SJCRH30 (cell line): ENCODE measurements at regions not wholly inside any gene's neighbourhood (a gene's known extent, or its start where the extent isn't known, plus 50 kb on each side); places are given as distances from the start of the nearest gene placed in this dataset.

Experiments
- DNase-seq, 2 experiments: peaks; one replicate each; pipeline ENCODE4 v3.0.0-alpha.2; 2015 to 2020
- H3K27ac ChIP-seq: fragments of 250-450 bp; sonication (Bioruptor Pico); 2 replicates; pipeline ENCODE4 v1.5.1; 2020; ENCODE audit warnings: mild to moderate bottlenecking, moderate library complexity
- H3K27me3 ChIP-seq: fragments of 250-450 bp; sonication (Bioruptor Pico); 2 replicates; pipeline ENCODE4 v1.5.1; 2020; ENCODE audit warnings: mild to moderate bottlenecking, moderate library complexity
- H3K36me3 ChIP-seq: fragments of 250-450 bp; sonication (Bioruptor Pico); 2 replicates; pipeline ENCODE4 v1.5.1; 2020; ENCODE audit warnings: mild to moderate bottlenecking, moderate library complexity
- H3K4me1 ChIP-seq: fragments of 250-450 bp; sonication (Bioruptor Pico); 2 replicates; pipeline ENCODE4 v1.5.1; 2020; ENCODE audit warnings: mild to moderate bottlenecking, moderate library complexity
- H3K4me3 ChIP-seq: fragments of 250-450 bp; sonication (Bioruptor Pico); 2 replicates; pipeline ENCODE4 v1.5.1; 2020; ENCODE audit warnings: mild to moderate bottlenecking, moderate library complexity
- H3K9me3 ChIP-seq: fragments of 250-450 bp; sonication (Bioruptor Pico); replicated peaks from 2 replicates; pipeline ENCODE4 v1.5.1; 2020; ENCODE audit warnings: mild to moderate bottlenecking, moderate library complexity

DNA sequence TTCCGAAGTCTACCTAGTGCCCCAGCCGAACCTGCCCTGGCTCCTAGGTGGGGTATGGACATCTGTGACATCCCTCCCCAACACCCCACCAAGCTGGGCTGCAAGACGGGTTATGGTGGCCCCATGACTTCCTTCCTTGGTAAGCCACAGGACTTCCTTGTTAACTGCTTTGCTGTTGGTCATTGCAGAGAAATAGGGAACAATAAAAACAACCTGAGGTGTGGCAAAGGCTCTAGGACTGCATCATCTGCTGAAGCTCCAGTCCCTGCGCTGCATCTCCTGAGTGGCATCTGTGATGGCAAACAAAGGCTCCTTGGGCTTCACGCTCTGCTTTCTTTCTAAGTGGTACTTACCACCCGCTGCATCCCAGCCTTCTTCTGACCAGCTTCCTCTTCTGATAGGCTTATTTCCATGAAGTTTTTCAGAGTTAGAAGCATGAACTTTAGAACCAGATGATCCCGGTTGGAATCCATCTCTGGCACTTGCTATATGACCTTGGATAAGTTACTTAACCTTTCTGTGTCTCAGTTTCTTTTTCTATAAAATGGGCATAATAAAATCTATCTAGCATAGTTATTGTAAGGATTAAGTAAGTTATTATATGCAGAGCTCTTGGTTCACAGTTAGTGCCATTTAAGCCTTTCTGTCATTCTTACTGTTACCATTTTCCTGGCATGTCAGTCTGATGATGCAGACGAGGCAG is 216.8 kb downstream of the RPS24 start:
- no peak for DNase-seq
- Histone ChIP-seq H3K4me3 (no peak overlapping the region), H3K36me3 (no peaks in the 10 kb centered on the region), H3K4me1 (peaks cover 2% of the 10 kb centered on the region; the same call in 1 of the 2 replicates), H3K27ac (no peak overlapping the region), H3K27me3 (no peaks in the 10 kb centered on the region), H3K9me3 (no peaks in the 10 kb centered on the region)

DNA sequence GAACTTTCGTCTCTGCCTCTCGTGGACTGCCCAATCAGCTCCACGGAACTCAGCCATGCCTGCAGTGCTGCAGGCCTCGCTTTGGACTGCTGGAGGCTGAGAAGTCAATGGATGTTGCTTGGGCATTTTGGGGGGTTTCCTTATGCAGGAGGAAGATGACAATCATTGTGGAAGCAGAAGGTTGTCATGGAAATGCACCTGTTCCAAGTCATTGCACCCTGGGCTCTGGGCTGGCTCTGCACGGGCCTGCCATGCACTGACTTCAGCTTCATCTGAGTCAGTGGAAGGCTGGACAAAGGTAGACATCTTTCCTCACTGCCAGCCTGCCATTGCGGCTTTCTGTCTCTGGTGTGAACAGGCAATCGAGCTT is 217.3 kb downstream of the RPS24 start:
- H3K27me3 ChIP-seq, result no peaks in the 10 kb centered on the region
- no peaks in the 10 kb centered on the region for H3K36me3 ChIP-seq
- H3K4me1 ChIP-seq, result peaks cover 2% of the 10 kb centered on the region; the same call in 1 of the 2 replicates
- H3K27ac ChIP-seq, result no peak overlapping the region
- H3K4me3 ChIP-seq, result no peak overlapping the region
- no peaks in the 10 kb centered on the region for H3K9me3 ChIP-seq
- DNase-seq, result no peak

DNA sequence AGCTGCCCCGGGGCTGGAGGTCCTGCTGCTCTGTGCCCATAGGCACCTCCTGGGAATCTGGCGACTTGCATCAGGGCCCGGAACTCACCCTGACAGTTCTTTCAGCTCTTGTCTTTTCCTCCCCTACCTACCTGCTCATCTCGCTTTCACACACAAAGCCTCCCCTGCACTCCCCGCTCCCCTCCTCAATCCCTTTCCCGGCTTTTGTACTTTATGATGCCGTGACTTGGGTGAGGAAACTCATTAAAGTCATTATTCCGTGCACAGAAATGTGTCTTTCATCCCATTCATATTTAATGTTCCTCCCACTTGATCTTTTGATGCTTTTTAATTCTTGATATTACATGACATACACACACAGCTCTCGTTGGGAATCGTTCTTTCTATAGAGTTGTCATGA is 218.6 kb downstream of the RPS24 start:
- Histone ChIP-seq H3K4me1 (peaks cover 2% of the 10 kb centered on the region; the same call in 1 of the 2 replicates), H3K27me3 (no peaks in the 10 kb centered on the region), H3K9me3 (no peaks in the 10 kb centered on the region), H3K27ac (no peak overlapping the region), H3K4me3 (no peak overlapping the region), H3K36me3 (no peaks in the 10 kb centered on the region)
- no peak for DNase-seq

DNA sequence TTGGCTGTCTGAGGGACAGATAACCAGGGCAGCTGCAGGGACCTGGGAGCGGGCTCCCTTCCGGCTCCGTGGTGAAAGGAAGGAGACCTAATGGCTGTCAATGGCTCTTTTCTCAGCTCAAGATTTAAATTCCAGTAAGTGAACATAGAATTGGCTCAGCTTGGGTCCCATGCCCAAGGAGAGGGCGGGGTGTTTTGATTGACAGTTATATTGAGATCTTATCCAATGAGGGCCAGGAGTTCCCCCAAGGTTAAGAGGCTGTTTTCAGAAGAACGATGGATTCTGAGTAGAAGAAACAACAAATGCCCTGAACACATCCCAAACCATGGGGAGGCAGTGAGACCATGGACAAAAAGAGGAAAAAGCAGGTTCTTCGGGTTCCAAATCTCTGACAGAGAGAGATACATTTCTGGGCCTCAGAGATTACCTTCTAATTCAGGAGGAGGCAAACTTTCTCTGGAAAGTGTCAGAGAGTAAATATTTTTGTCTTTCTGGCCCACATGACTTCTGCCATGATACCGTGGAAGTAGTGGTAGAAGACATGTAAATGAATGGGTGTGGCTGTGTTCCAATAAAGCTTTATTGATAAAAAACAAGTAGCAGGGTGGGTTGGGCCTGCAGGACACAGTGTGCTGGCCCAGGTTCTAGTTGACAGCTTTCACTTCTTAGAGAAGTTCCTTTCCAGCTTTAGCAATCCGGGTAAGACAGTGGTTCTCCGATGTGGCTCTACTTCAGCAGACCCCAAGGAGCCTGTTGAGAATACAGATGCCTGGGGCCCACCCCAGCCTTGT is 219.6 kb downstream of the RPS24 start:
- Histone ChIP-seq H3K4me1 (peaks cover 2% of the 10 kb centered on the region; the same call in 1 of the 2 replicates), H3K4me3 (no peak overlapping the region), H3K36me3 (no peaks in the 10 kb centered on the region), H3K9me3 (no peaks in the 10 kb centered on the region), H3K27me3 (no peaks in the 10 kb centered on the region), H3K27ac (no peak overlapping the region)
- no peak for DNase-seq

DNA sequence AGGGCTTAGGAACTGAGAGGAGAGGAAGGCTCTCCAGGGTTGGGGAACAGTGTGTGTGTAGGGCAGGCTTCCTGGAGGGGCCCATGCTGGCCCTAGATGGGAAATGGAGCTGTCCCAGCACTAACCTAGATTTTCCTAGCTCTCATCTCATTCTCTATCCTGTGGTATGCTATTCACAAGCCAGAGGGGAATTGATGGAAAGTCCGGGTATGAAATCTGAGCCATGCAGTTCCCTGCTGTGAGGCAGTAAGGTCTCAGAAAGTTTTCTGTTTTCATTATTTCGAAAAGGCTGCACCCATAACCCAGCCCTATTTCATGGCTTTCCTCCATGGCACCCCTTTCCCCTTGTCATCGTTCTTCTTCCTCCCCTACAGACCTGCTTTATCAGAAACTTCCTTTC is 220.3 kb downstream of the RPS24 start:
- no peak overlapping the region for H3K27ac ChIP-seq
- DNase-seq, result no peak
- H3K9me3 ChIP-seq, result no peaks in the 10 kb centered on the region
- H3K4me3 ChIP-seq, result no peak overlapping the region
- H3K4me1 ChIP-seq, result peaks cover 2% of the 10 kb centered on the region; the same call in 1 of the 2 replicates
- H3K36me3 ChIP-seq, result no peaks in the 10 kb centered on the region
- no peaks in the 10 kb centered on the region for H3K27me3 ChIP-seq

DNA sequence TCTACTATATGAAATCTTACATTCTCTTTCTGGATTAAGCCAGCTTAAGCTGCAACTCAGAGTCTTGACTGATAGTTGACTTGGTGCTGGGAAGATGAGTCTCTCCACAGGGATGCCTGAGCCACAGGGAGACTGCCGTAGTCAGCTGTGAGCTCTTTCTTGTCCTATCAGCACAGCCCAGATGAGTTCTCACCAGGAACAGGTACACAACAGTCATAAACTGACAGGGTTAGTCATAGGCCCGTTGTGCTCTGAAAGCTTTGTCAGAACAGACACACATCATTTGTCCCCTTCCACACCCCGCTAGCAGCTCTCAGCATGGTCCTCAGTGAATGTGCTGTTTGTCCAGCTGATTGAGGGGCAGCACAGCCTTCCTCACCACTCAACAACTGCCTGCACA is 221.6 kb downstream of the RPS24 start:
- H3K27me3 ChIP-seq, result no peaks in the 10 kb centered on the region; the same call in 1 of the 2 replicates
- no peak overlapping the region for H3K4me3 ChIP-seq
- no peak overlapping the region for H3K27ac ChIP-seq
- no peaks in the 10 kb centered on the region for H3K9me3 ChIP-seq
- no peak for DNase-seq
- peaks cover 2% of the 10 kb centered on the region; the same call in 1 of the 2 replicates for H3K4me1 ChIP-seq
- no peaks in the 10 kb centered on the region for H3K36me3 ChIP-seq

DNA sequence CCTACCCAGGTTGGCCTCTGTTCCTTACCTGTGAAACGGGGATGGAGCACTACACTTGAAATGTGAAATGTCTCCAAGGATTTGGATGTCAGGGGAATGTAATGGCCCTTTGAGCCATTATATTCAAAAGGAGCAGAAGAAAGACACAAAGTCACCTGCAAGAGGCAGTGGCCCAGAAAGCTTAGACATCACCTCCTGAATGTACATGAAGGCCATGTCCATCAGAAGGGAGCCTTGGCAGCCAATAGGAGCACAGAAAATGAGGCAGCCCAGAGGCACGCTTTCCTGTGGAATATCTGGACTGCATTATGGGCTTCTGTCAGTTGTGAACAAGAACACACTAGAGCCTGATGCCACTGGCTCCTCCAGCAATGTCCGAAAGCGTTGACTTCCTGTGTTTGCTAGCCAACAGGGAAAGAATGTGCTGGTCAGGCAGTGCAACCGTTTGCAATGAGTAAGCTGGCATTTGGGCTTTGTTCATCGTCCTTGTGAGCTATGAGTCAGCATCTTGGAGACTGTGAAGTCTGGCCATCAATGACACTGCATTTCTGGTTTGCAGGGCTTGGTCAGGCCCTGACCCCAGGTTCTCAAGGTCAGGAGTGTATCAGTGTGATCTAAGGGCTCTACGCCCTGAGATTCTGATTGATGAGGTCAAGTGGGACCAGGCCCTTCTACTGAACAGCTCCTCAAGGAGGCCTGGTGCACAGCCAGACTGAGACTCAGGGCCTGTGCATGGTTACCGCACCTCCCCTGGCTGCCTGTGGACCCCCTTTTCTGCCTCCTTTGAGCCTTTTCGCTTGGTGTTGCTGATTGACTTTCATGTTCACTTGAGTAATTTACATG is 222.4 kb downstream of the RPS24 start:
- Histone ChIP-seq H3K9me3 (no peaks in the 10 kb centered on the region), H3K4me3 (no peak overlapping the region), H3K27me3 (no peaks in the 10 kb centered on the region; the same call in 1 of the 2 replicates), H3K27ac (no peak overlapping the region), H3K4me1 (no peaks in the 10 kb centered on the region; the same call in 1 of the 2 replicates), H3K36me3 (no peaks in the 10 kb centered on the region)
- no peak for DNase-seq

DNA sequence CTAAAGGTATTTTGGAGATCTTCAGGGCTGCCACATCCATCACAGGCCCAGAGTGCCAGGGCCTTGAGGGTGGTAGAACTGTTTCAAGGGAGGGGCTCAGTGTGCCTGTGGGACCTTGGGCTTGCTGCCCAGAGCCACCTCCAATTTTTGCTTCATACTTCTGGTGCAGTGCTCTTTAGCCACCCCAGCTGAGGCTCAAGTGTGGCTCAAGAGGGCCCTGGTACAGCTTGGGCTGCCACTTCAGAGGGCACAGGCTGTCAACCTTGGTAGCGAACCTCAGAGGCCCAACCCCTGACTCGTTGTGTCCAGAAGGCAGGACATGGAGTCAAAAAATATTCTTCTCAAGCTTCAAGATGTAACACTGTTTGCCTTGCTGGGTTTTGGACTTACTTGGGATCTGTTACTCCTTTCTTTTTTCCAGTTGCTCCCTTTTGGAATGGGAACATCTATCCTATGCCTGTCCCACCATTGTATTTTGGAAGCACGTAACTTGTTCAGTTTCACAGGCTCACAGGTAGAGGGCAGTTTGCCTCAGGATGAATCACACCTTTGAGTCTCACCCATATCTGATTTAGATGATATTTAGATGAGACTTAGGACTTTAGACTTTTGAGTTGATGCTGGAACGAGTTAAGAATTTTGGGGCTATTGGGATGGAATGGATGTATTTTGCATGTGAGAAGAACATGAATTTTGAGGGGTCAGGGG is 224.8 kb downstream of the RPS24 start:
- Histone ChIP-seq H3K36me3 (no peaks in the 10 kb centered on the region), H3K4me1 (no peaks in the 10 kb centered on the region; the same call in 1 of the 2 replicates), H3K27me3 (no peaks in the 10 kb centered on the region; the same call in 1 of the 2 replicates), H3K9me3 (no peaks in the 10 kb centered on the region), H3K27ac (no peak overlapping the region), H3K4me3 (no peak overlapping the region)
- DNase-seq, result no peak

DNA sequence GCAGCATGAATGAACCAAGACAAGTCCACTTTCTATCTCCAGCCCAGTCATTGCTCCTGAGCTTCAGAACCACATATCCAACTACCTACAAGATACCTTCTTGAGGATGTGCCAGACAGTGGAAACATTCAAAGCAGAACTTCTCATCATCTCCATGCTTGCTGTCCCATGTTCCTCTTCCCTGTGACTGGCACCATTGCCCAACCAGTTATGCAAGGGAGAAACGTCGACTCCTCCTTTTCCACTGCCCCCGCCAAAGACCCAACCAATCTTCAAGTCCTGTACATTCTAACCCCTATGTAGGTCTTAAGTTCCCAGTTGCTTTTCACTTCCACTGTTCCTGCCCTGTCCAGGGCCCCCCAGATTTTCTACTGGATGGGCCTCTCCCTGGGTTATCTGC is 225.7 kb downstream of the RPS24 start:
- Histone ChIP-seq H3K4me1 (no peaks in the 10 kb centered on the region; the same call in 1 of the 2 replicates), H3K27me3 (no peaks in the 10 kb centered on the region; the same call in 1 of the 2 replicates), H3K27ac (no peak overlapping the region), H3K36me3 (no peaks in the 10 kb centered on the region), H3K4me3 (no peak overlapping the region), H3K9me3 (no peaks in the 10 kb centered on the region)
- no peak for DNase-seq

DNA sequence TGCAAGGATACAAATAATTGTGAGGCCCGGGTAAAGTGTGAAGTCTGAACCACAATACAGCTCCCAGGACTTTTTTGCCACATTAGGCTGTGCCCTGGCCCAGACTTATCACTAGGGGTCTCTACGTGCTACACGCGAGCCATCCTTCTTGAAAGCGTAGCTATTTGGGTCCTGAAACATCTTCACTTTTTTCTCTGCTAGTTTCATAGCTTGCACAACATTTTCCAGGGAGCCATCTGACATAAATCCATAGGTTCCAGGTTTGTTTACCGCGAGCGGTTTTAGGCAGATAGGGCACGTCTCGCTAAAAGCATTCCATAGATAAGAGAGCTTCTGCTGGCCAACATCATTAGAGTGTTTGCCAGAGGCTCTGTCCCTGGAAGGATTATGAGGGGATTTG is 226.5 kb downstream of the RPS24 start:
- Histone ChIP-seq H3K4me3 (no peak overlapping the region), H3K9me3 (no peaks in the 10 kb centered on the region), H3K27me3 (no peaks in the 10 kb centered on the region; the same call in 1 of the 2 replicates), H3K4me1 (no peaks in the 10 kb centered on the region; the same call in 1 of the 2 replicates), H3K27ac (no peak overlapping the region), H3K36me3 (no peaks in the 10 kb centered on the region)
- no peak for DNase-seq

DNA sequence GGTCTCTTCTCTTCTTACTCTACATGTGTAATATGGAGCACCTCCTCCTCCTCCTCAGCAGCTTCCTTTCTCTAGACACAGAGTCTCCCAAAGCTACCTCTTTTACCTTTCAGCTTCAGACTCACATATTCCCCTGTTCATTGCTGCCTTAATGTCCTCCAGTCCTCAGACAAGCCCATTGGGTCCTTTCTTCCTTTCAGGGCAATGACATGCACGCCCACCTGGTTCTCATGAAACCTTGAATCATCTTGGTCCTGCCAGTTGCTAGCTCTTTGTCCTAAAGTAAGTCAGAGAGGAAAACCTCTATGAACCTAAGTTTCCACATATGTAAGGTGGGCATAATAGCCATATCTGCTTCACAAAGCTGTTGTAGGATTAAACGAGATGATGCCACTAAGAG is 227.0 kb downstream of the RPS24 start:
- no peaks in the 10 kb centered on the region for H3K9me3 ChIP-seq
- no peak overlapping the region for H3K27ac ChIP-seq
- H3K4me3 ChIP-seq, result no peak overlapping the region
- H3K27me3 ChIP-seq, result no peaks in the 10 kb centered on the region; the same call in 1 of the 2 replicates
- H3K36me3 ChIP-seq, result no peaks in the 10 kb centered on the region
- DNase-seq, result no peak
- H3K4me1 ChIP-seq, result no peaks in the 10 kb centered on the region; the same call in 1 of the 2 replicates

DNA sequence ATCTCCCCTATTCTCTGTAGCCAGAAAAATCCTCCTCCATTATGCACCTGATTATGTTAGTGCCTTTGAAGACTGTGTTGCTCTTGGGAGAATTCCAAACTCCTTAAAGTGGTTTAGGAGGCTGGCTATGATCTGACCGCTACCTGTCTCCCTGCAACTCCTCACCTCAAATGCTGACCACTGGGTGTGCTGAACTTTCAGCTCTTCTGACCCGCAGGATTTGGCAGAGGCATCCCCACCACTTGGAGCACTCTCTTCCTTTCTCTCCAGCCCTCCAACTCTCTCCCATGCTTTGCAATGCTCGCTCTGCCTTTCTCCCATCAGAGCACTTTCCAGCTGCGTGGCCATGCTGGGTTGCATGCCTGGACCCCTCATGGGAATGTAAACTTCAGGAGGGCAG is 227.6 kb downstream of the RPS24 start:
- DNase-seq, result no peak
- H3K27me3 ChIP-seq, result no peaks in the 10 kb centered on the region; the same call in 1 of the 2 replicates
- no peaks in the 10 kb centered on the region for H3K9me3 ChIP-seq
- no peaks in the 10 kb centered on the region; the same call in 1 of the 2 replicates for H3K4me1 ChIP-seq
- no peaks in the 10 kb centered on the region for H3K36me3 ChIP-seq
- no peak overlapping the region for H3K27ac ChIP-seq
- H3K4me3 ChIP-seq, result no peak overlapping the region

DNA sequence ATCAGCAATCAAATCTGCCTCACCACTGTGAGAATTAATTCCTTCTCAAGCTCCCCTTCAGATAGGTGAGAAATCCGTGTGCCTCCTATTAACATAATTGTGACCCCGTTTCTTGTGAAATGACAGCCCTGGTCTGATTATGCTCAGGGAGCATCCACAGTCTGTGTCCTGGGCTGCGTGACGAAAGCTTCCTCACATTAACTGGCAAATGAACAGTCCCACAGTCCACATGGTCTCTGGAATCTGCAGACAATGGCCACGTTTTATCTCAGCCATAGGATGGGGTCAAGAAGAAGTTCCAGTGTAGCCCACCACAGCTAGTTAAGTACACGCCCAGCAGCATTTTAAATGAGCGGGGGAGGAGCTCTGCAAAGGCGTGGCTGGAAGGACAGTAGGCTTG is 229.2 kb downstream of the RPS24 start:
- Histone ChIP-seq H3K27me3 (no peaks in the 10 kb centered on the region; the same call in 1 of the 2 replicates), H3K4me1 (no peaks in the 10 kb centered on the region), H3K36me3 (no peaks in the 10 kb centered on the region), H3K4me3 (no peak overlapping the region), H3K27ac (no peak overlapping the region), H3K9me3 (no peaks in the 10 kb centered on the region)
- DNase-seq, result no peak

DNA sequence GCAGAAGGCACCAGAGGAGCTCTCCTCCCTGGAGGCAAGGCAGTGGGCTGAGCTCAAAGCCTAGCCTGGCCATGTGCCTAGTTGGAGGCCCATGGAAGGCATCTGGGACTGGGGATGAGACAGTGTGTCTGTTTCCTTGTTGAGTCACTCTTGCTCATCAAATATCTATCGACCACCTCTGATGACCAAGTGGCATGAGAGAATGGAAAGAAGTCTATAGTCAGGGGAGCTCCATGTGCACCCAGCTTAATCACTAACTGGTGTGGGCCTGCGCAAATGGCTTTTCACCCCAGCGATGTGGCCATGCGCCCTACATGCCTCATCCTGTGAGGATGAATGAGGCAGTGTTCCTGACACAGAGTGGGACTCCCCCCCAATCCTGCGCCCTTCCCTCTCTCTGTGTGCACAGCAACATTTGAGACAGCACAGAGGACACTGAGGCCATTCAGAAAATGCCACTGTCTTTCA is 229.9 kb downstream of the RPS24 start:
- Histone ChIP-seq H3K27me3 (no peaks in the 10 kb centered on the region; the same call in 1 of the 2 replicates), H3K9me3 (no peaks in the 10 kb centered on the region), H3K4me1 (no peaks in the 10 kb centered on the region), H3K36me3 (no peaks in the 10 kb centered on the region), H3K27ac (no peak overlapping the region), H3K4me3 (no peak overlapping the region)
- DNase-seq, result no peak
